ENCODE measurements at regions not wholly inside any gene's neighbourhood (a gene's known extent, or its start where the extent isn't known, plus 50 kb on each side); places are given as distances from the start of the nearest gene placed in this dataset.

- no peak for FAIRE-seq
- no peak for DNase-seq (ENCODE audit: low read depth, low spot score)
- CTCF ChIA-PET = no interaction called here
- Histone ChIP-seq H3K9me1 (replicated peaks; ENCODE audit: control insufficient read depth, extremely low read depth, insufficient read depth, low read length) (no peaks in the 10 kb centered on the region), H3K79me2 (ENCODE audit: control insufficient read depth, insufficient read depth, low read length) (no peaks in the 10 kb centered on the region), H3K9ac (replicated peaks; ENCODE audit: extremely low read depth, insufficient read depth, low read length) (no peak overlapping the region), H3K36me3 (ENCODE audit: control insufficient read depth in 2 of 2, extremely low read depth in 1 of 2, insufficient read depth in 2 of 2, low read length in 2 of 2) (no peaks in the 10 kb centered on the region), H3K4me1 (ENCODE audit: control insufficient read depth, extremely low read depth, insufficient read depth, low read length) (no peaks in the 10 kb centered on the region), H3K27me3 (ENCODE audit: control insufficient read depth in 2 of 2, insufficient read depth in 2 of 2, low read length in 2 of 2) (no peaks in the 10 kb centered on the region), H4K20me1 (replicated peaks; ENCODE audit: control insufficient read depth, extremely low read depth, insufficient read depth, low read length) (no peaks in the 10 kb centered on the region), H3K9me3 (replicated peaks; ENCODE audit: control insufficient read depth, insufficient read depth, low read length) (peaks cover 2% of the 10 kb centered on the region), H2AFZ (ENCODE audit: low read depth, low read length) (no peak overlapping the region), H3K4me2 (ENCODE audit: insufficient read depth, low read length) (no peak overlapping the region), H3K4me3 (replicated peaks in 1 of 3; ENCODE audit: insufficient read depth in 1 of 3, low read depth in 1 of 3, low read length in 3 of 3) (no peak overlapping the region), H3K27ac (ENCODE audit: insufficient read depth, low read depth, low read length) (no peak overlapping the region)
- POLR2A ChIA-PET = no interaction called here
- TF ChIP-seq MAX (IDR thresholded peaks at IDR 0.05; ENCODE audit: insufficient read depth, insufficient read length) = no peak
- no peak for TF ChIP-seq FOS (IDR thresholded peaks at IDR 0.05; ENCODE audit: borderline replicate concordance, insufficient read depth, low read length)
- no peak for TF ChIP-seq JUN (IDR thresholded peaks at IDR 0.05; ENCODE audit: borderline replicate concordance, insufficient read depth, insufficient read length, low read depth)
- TF ChIP-seq POLR2AphosphoS5 (IDR thresholded peaks at IDR 0.05; ENCODE audit: insufficient read depth, low read depth, low read length) = no peak
- dilution Hi-C loops (cut with MboI; ENCODE audit: extremely low pct_ligation_motif_present, low sequenced_read_pairs) = no loop called here
- intact Hi-C loops (cut with micrococcal nuclease) = no loop called here
- BruUV-seq (replicated peaks) = no TSS peak
Observed at GRCh38 chr17:71409137-71409536, 711.7 kb upstream of the SOX9 start.

GRCh38 chr17:71409712-71410111, 711.1 kb upstream of the SOX9 start:
- H3K9ac ChIP-seq (replicated peaks; ENCODE audit: extremely low read depth, insufficient read depth, low read length) = no peak overlapping the region
- DNase-seq (ENCODE audit: low read depth, low spot score) (no peak), FAIRE-seq (no peak)
- BruUV-seq (replicated peaks) = no TSS peak
- no peak overlapping the region for H3K4me2 ChIP-seq (ENCODE audit: insufficient read depth, low read length)
- H3K27me3 ChIP-seq (ENCODE audit: control insufficient read depth in 2 of 2, insufficient read depth in 2 of 2, low read length in 2 of 2) = no peaks in the 10 kb centered on the region
- dilution Hi-C loops (cut with MboI; ENCODE audit: extremely low pct_ligation_motif_present, low sequenced_read_pairs) (no loop called here), intact Hi-C loops (cut with micrococcal nuclease) (no loop called here)
- no peaks in the 10 kb centered on the region for H3K79me2 ChIP-seq (ENCODE audit: control insufficient read depth, insufficient read depth, low read length)
- no peak overlapping the region for H3K27ac ChIP-seq (ENCODE audit: insufficient read depth, low read depth, low read length)
- H3K4me1 ChIP-seq (ENCODE audit: control insufficient read depth, extremely low read depth, insufficient read depth, low read length) = no peaks in the 10 kb centered on the region
- no peaks in the 10 kb centered on the region for H3K36me3 ChIP-seq (ENCODE audit: control insufficient read depth in 2 of 2, extremely low read depth in 1 of 2, insufficient read depth in 2 of 2, low read length in 2 of 2)
- TF ChIP-seq FOS (IDR thresholded peaks at IDR 0.05; ENCODE audit: borderline replicate concordance, insufficient read depth, low read length) (no peak), GATA2 (IDR thresholded peaks at IDR 0.05; ENCODE audit: insufficient read depth, insufficient read length, low read depth, low read length) (no peak), CTCF (IDR thresholded peaks at IDR 0.05; ENCODE audit: extremely low read depth in 1 of 2, insufficient read depth in 1 of 2, low read depth in 1 of 2, low read length in 2 of 2) (no peak), EZH2 (IDR thresholded peaks at IDR 0.05; ENCODE audit: borderline replicate concordance, low read depth, low read length, severe bottlenecking) (no peak), POLR2A (IDR thresholded peaks at IDR 0.05; ENCODE audit: low read depth, low read length) (no peak), MAX (IDR thresholded peaks at IDR 0.05; ENCODE audit: insufficient read depth, insufficient read length) (no peak), MYC (IDR thresholded peaks at IDR 0.05; ENCODE audit: low read depth, low read length) (no peak), JUN (IDR thresholded peaks at IDR 0.05; ENCODE audit: borderline replicate concordance, insufficient read depth, insufficient read length, low read depth) (no peak), POLR2AphosphoS5 (IDR thresholded peaks at IDR 0.05; ENCODE audit: insufficient read depth, low read depth, low read length) (no peak)
- peaks cover 2% of the 10 kb centered on the region for H3K9me3 ChIP-seq (replicated peaks; ENCODE audit: control insufficient read depth, insufficient read depth, low read length)
- no peaks in the 10 kb centered on the region for H4K20me1 ChIP-seq (replicated peaks; ENCODE audit: control insufficient read depth, extremely low read depth, insufficient read depth, low read length)
- ChIA-PET CTCF (no interaction called here), POLR2A (no interaction called here)
- H3K9me1 ChIP-seq (replicated peaks; ENCODE audit: control insufficient read depth, extremely low read depth, insufficient read depth, low read length) = no peaks in the 10 kb centered on the region
- H2AFZ ChIP-seq (ENCODE audit: low read depth, low read length) = no peak overlapping the region
- no peak overlapping the region for H3K4me3 ChIP-seq (replicated peaks in 1 of 3; ENCODE audit: insufficient read depth in 1 of 3, low read depth in 1 of 3, low read length in 3 of 3)

All from endothelial cell of umbilical vein (primary cell).